ENCODE measurements at regions not wholly inside any gene's neighbourhood (a gene's known extent, or its start where the extent isn't known, plus 50 kb on each side); places are given as distances from the start of the nearest gene placed in this dataset.

DNA sequence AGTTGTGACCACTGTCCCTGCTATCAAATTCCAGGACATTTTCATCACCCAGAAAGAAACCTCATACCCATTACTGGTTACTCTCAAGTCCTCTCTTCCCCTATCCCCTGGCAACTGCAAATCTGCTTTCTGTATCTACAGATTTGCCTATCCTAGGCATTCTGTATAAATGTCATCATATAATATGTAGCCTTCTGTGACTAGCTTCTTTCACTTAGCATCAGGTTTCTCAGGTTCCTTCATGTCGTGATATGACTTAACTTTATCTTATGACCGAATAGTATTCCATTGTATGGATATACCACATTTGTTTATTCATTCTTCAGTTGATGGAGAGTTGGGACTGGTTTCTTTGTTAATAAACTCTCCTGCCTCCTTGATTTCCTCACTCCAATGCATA lies 60.5 kb downstream of the PMAIP1 start:
- no peak for TF ChIP-seq CTCF (IDR thresholded peaks at IDR 0.05)
- TF ChIP-seq POLR2A (IDR thresholded peaks at IDR 0.05) = no peak

Measured in lower leg skin (tissue), 3 donors.